Mesothelial cell of epicardium (in vitro differentiated cells): ENCODE measurements at regions not wholly inside any gene's neighbourhood (a gene's known extent, or its start where the extent isn't known, plus 50 kb on each side); places are given as distances from the start of the nearest gene placed in this dataset.
"Not testable (repeated sequence)": the region's sequence is repeated elsewhere in the genome, so short reads cannot be mapped to it uniquely, and the experiment has no call there.

Source experiments
- DNase-seq, 2 experiments: peaks; one replicate each; pipeline ENCODE4 v3.0.0; 2021; ENCODE audit warnings: low spot score in 2 of 2; ENCODE audit not compliant: unreplicated experiment in 2 of 2
- H3K27ac Mint-ChIP-seq: 2 replicates; pipeline ENCODE4 v1.8.0; 2021; ENCODE audit warnings: mixed read lengths
- H3K27me3 Mint-ChIP-seq: 2 replicates; pipeline ENCODE4 v1.8.0; 2021; ENCODE audit warnings: low read depth, mixed read lengths
- H3K36me3 Mint-ChIP-seq: 2 replicates; pipeline ENCODE4 v1.8.0; 2021; ENCODE audit warnings: mixed read lengths
- H3K4me1 Mint-ChIP-seq: 2 replicates; pipeline ENCODE4 v1.8.0; 2021; ENCODE audit warnings: mixed read lengths
- H3K4me3 Mint-ChIP-seq: 2 replicates; pipeline ENCODE4 v1.8.0; 2021; ENCODE audit warnings: mild to moderate bottlenecking, moderate library complexity, mixed read lengths
- H3K9me3 Mint-ChIP-seq: 2 replicates; pipeline ENCODE4 v1.8.0; 2021; ENCODE audit warnings: mixed read lengths
- TF ChIP-seq, protein P1 (sequence below): fragments of 200-600 bp; sonication (generic); IDR thresholded peaks from one replicate; pipeline ENCODE4 v1.5.0; 2021; ENCODE audit warnings: antibody characterized with exemption; ENCODE audit not compliant: unreplicated experiment

DNA sequence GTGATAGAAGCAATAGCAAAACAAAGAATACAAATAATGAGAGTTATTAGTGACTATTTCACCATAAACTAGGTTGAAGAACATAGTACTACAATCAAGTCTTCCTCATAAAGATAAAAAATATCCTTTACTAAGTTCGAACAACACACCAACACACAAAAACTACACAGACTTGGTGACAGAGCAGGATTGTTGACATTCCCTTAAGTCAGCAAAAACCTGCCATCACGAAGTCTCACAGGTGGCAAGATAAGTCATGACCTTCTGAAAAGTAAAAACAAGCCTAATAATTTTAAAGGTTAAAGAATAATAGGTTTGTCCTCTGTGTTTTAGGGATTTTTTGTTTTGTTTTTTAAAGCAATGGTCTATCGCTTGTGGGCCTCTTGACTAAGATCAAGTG is 173.0 kb downstream of the SEC23A start:
- peaks cover 4% of the 10 kb centered on the region for H3K4me1 Mint-ChIP-seq
- no peak for DNase-seq
- H3K27me3 Mint-ChIP-seq: no peaks in the 10 kb centered on the region
- H3K4me3 Mint-ChIP-seq: no peak overlapping the region
- peaks cover 25% of the 10 kb centered on the region for H3K9me3 Mint-ChIP-seq
- no peaks in the 10 kb centered on the region for H3K36me3 Mint-ChIP-seq
- TF ChIP-seq, protein P1, sequence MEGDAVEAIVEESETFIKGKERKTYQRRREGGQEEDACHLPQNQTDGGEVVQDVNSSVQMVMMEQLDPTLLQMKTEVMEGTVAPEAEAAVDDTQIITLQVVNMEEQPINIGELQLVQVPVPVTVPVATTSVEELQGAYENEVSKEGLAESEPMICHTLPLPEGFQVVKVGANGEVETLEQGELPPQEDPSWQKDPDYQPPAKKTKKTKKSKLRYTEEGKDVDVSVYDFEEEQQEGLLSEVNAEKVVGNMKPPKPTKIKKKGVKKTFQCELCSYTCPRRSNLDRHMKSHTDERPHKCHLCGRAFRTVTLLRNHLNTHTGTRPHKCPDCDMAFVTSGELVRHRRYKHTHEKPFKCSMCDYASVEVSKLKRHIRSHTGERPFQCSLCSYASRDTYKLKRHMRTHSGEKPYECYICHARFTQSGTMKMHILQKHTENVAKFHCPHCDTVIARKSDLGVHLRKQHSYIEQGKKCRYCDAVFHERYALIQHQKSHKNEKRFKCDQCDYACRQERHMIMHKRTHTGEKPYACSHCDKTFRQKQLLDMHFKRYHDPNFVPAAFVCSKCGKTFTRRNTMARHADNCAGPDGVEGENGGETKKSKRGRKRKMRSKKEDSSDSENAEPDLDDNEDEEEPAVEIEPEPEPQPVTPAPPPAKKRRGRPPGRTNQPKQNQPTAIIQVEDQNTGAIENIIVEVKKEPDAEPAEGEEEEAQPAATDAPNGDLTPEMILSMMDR: no peak
- no peak overlapping the region for H3K27ac Mint-ChIP-seq

DNA sequence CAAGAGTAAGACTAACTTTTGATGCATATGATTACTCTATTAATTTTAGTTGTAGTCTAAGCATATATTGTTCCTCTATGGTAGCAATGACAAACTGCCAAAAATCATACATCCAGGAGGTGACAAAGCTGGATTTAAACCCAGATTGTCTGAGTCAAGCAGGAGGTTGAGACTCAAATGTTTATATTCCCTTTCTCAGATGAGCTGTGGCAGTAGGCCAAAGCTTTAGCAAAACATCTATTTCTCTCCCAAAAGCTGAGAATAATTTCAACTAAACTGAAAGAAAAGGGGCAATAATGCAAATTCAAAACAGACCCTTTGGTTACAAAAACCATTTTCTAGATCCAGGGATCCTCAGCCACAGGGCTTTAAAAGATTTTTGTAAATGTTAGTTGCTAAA is 173.6 kb downstream of the SEC23A start:
- Mint-ChIP-seq H3K36me3 (no peaks in the 10 kb centered on the region), H3K27me3 (no peaks in the 10 kb centered on the region), H3K9me3 (peaks cover 26% of the 10 kb centered on the region), H3K27ac (no peak overlapping the region), H3K4me3 (no peak overlapping the region), H3K4me1 (peaks cover 4% of the 10 kb centered on the region)
- TF ChIP-seq, protein P1: no peak
- no peak for DNase-seq

DNA sequence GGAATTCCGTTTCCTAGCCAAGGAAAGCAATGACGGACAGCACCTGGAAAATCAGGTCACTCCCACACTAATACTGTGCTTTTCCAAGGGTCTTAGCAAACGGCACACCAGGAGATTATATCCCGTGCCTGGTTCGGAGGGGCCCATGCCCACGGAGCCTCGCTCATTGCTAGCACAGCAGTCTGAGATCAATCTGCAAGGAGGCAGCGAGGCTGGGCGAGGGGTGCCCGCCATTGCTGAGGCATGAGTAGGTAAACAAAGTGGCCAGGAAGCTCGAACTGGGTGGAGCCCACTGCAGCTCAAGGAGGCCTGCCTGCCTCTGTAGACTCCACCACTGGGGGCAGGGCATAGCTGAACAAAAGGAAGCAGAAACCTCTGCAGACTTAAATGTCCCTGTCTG is 181.1 kb downstream of the SEC23A start:
- not testable (repeated sequence) for H3K27me3 Mint-ChIP-seq, H3K36me3 Mint-ChIP-seq, H3K4me3 Mint-ChIP-seq, H3K27ac Mint-ChIP-seq, DNase-seq, H3K4me1 Mint-ChIP-seq
- H3K9me3 Mint-ChIP-seq: peaks cover 26% of the 10 kb centered on the region

DNA sequence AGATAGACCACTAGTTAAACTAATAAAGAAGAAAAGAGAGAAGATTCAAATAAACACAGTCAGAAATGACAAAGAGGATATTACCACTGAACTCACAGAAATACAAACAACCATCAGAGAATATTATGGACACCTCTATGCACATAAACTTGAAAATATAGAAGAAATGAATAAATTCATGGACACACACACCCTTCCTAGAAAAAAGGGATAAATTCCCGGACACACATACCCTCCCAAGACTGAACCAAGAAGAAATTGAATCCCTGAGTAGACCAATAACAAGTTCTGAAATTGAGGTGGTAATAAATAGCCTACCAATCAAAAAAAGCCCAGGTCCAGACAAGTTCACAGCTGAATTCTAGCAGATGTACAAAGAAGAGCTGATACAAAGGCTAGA is 187.9 kb downstream of the SEC23A start:
- Mint-ChIP-seq H3K9me3 (peaks cover 28% of the 10 kb centered on the region), H3K4me3 (no peak overlapping the region), H3K4me1 (no peaks in the 10 kb centered on the region), H3K27me3 (no peaks in the 10 kb centered on the region), H3K36me3 (no peaks in the 10 kb centered on the region), H3K27ac (no peak overlapping the region)
- no peak for DNase-seq
- TF ChIP-seq, protein P1: no peak

DNA sequence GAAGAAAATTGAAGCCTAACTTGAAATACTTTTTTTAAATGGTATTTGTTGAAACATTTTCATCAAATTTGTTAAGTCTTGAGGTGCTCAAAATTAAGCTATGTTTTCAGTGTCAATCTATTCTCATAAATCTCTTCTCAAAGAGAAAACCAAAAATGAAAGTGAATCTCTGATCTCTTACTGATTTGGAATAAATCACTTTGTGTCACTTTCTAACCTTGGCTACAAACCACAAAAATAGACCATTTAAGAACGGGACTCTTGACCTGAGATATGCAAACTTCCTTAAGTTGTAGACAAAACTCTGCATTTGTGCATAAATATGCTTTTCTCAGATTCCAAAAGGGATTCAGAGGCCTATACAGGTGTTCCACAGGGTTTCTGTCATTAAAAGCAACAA is 192.9 kb downstream of the SEC23A start:
- TF ChIP-seq, protein P1: no peak
- no peaks in the 10 kb centered on the region for H3K4me1 Mint-ChIP-seq
- no peak overlapping the region for H3K4me3 Mint-ChIP-seq
- H3K27me3 Mint-ChIP-seq: no peaks in the 10 kb centered on the region
- H3K36me3 Mint-ChIP-seq: no peaks in the 10 kb centered on the region
- no peak for DNase-seq
- no peak overlapping the region for H3K27ac Mint-ChIP-seq
- H3K9me3 Mint-ChIP-seq: peaks cover 15% of the 10 kb centered on the region

DNA sequence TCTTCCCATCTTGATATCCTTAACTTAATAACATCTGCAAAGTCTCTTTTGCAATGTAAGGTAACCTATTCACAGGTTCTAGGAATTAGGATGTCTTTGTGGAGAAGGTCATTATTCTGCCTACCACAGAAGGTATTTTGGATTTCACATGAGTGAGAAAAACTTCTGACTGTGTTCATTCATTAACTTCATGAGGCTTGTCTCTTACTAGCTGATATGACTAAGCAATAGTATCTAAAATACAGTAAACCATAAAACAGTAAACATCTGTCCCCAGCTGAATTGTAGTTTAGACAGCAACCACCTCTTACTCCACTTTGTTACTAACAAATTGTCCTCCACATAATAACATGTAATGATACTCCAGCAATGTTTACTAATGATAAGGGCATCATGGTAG is 198.1 kb downstream of the SEC23A start:
- Mint-ChIP-seq H3K36me3 (no peaks in the 10 kb centered on the region), H3K4me1 (peaks cover 13% of the 10 kb centered on the region), H3K27me3 (no peaks in the 10 kb centered on the region), H3K4me3 (no peak overlapping the region), H3K9me3 (no peaks in the 10 kb centered on the region), H3K27ac (no peak overlapping the region)
- TF ChIP-seq, protein P1: no peak
- DNase-seq: no peak
